GM21576 (cell line): ENCODE measurements at regions not wholly inside any gene's neighbourhood (a gene's known extent, or its start where the extent isn't known, plus 50 kb on each side); places are given as distances from the start of the nearest gene placed in this dataset.

Experiments
- ATAC-seq: cut with Tn5 transposase; IDR thresholded peaks from one replicate; pipeline ENCODE4 v1.9.1; 2021; ENCODE audit warnings: mild to moderate bottlenecking, moderate library complexity; ENCODE audit not compliant: unreplicated experiment

GRCh38 chr21:43348801-43349261 is 78.1 kb downstream of the SIK1 start:
- no peak for ATAC-seq

- no peak for ATAC-seq
These were observed 78.7 kb downstream of the SIK1 start for GRCh38 chr21:43348170-43348766.

- ATAC-seq: no peak
These were observed 79.3 kb downstream of the SIK1 start for GRCh38 chr21:43347461-43348169.

GRCh38 chr21:43346551-43346950 is 80.4 kb downstream of the SIK1 start:
- ATAC-seq: no peak

GRCh38 chr21:43345746-43346409 is 81.1 kb downstream of the SIK1 start:
- ATAC-seq: no peak

- ATAC-seq: no peak
These were observed 81.7 kb downstream of the SIK1 start for GRCh38 chr21:43345046-43345745.

GRCh38 chr21:43343992-43344886 is 82.7 kb downstream of the SIK1 start:
- ATAC-seq: no peak

GRCh38 chr21:43343095-43343991 is 83.6 kb downstream of the SIK1 start:
- no peak for ATAC-seq

- no peak for ATAC-seq
These were observed 84.5 kb downstream of the SIK1 start for GRCh38 chr21:43342301-43342881.

- ATAC-seq: no peak
These were observed 85.4 kb downstream of the SIK1 start for GRCh38 chr21:43341378-43342161.

GRCh38 chr21:43340491-43341377 is 86.2 kb downstream of the SIK1 start:
- ATAC-seq: no peak

- no peak for ATAC-seq
These were observed 87.3 kb downstream of the SIK1 start for GRCh38 chr21:43339668-43340067.

GRCh38 chr21:43338951-43339350 is 88.0 kb downstream of the SIK1 start:
- no peak for ATAC-seq

- ATAC-seq: no peak
These were observed 88.9 kb downstream of the SIK1 start for GRCh38 chr21:43337901-43338655.

- ATAC-seq: no peak
These were observed 91.8 kb downstream of the SIK1 start for GRCh38 chr21:43335119-43335518.

- ATAC-seq: no peak
These were observed 92.5 kb downstream of the SIK1 start for GRCh38 chr21:43334214-43334958.
